GM12892 (cell line): ENCODE measurements at regions not wholly inside any gene's neighbourhood (a gene's known extent, or its start where the extent isn't known, plus 50 kb on each side); places are given as distances from the start of the nearest gene placed in this dataset.
"Not testable (repeated sequence)": the region's sequence is repeated elsewhere in the genome, so short reads cannot be mapped to it uniquely, and the experiment has no call there.

ENCODE experiments used
- DNase-seq: peaks from one replicate; pipeline ENCODE4 v3.0.0; 2011; ENCODE audit not compliant: insufficient read length
- FAIRE-seq: peaks from 2 replicates; lab custom pipeline; 2011; peaks lifted over from hg19 to GRCh38; lab: Jason Lieb, UNC

DNA sequence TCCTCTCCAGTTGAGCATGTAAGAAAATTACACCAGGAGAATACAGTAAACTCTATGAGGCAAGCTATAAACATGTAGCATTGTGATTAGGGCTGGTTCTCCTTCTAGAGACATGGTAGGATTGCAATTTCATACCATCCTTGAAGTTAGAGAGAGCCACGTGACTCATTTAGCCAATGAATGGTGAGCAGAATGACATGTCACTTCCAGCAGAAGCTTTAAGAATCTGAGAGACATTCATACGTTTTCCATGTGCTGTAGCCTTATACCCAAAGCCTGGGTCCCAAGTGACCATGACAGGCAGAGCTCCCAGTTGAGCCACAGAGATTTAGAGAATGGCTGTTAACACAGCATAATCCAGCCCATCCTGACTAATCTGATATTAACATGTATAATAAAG, 68.0 kb upstream of the TP53BP2 start:
- FAIRE-seq, DNase-seq: not testable (repeated sequence)

DNA sequence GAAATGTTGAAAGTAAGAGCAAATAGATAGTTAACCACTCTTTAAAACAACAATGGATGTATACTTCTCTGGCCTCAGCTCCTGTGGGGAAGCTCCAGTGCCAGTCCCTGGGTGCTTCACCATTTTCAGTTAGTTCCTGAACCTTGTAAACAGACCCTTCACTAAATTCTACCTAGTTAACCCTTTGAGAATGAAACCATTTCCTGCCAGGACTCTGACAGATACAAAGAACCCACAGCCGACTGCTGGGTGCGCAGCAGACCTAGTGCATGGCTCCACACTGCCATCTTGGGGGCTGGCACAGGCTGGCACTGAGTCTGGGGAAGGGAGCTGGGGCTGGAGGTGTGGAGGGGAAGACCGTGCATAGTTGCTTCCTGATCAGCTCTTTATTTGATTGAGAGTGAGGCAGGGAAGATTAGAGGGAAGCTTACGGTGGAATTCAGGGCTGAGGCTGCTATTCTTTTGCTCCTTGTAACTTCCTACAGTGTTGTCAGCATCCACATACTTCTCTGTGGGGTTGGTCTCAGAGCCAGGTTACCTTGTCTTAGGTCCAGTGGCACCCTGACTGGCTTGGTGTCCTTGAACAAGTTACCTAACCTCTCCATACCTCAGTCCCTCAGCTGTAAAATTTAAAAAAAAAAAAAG, 62.3 kb upstream of the TP53BP2 start:
- DNase-seq, FAIRE-seq: not testable (repeated sequence)

- not testable (repeated sequence) for FAIRE-seq
Measured at GRCh38 chr1:223903221-223903620, 57.5 kb upstream of the TP53BP2 start.

DNA sequence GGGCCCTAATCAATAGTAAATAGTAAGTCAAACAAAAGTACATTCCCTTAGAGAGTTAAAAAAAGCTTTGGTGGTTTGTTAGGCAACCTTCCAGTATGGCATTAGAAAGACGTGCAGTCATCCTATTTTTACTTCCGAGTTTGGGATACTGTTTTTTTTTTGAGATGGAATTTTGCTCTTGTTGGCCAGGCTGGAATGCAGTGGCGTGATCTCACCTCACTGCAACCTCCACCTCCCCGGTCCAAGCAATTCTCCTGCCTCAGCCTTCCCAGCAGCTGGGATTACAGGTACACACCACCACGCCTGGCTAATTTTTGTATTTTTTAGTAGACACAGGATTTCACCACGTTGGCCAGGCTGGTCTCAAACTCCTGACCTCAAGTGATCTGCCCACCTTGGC, 54.0 kb upstream of the TP53BP2 start:
- not testable (repeated sequence) for DNase-seq

More at GRCh38 chr1:223903221-223903620, 57.5 kb upstream of the TP53BP2 start:
- DNase-seq, result not testable (repeated sequence)

GRCh38 chr1:223897097-223897496, 51.4 kb upstream of the TP53BP2 start:
- DNase-seq, FAIRE-seq: not testable (repeated sequence)

More for the DNA sequence above, 54.0 kb upstream of the TP53BP2 start:
- FAIRE-seq, result not testable (repeated sequence)

DNA sequence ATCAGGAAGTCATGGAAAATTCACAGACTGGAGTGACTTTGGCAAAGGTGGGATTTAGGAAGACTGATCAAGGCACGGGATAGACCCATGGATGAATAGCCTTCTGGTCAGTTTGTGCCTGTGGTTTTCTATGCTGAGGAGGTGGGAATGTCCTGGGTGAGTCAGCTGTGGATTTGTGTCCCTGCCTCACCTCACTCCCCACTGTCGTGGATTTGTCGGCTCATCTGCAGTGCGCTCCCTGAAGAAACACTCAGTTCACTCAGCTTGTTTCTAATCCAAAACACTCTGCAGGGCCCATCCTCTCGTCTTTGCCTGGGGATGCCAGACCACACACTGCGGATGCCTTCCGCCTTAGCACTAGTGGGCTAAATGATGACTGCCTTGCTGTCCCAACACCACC, 50.2 kb upstream of the TP53BP2 start:
- not testable (repeated sequence) for DNase-seq, FAIRE-seq
